GM19238 (cell line): ENCODE measurements at regions not wholly inside any gene's neighbourhood (a gene's known extent, or its start where the extent isn't known, plus 50 kb on each side); places are given as distances from the start of the nearest gene placed in this dataset.
"Not testable (repeated sequence)": the region's sequence is repeated elsewhere in the genome, so short reads cannot be mapped to it uniquely, and the experiment has no call there.

Experiments used
- DNase-seq: peaks from one replicate; pipeline ENCODE4 v3.0.0; 2011; ENCODE audit warnings: low spot score; ENCODE audit not compliant: insufficient read length

DNA sequence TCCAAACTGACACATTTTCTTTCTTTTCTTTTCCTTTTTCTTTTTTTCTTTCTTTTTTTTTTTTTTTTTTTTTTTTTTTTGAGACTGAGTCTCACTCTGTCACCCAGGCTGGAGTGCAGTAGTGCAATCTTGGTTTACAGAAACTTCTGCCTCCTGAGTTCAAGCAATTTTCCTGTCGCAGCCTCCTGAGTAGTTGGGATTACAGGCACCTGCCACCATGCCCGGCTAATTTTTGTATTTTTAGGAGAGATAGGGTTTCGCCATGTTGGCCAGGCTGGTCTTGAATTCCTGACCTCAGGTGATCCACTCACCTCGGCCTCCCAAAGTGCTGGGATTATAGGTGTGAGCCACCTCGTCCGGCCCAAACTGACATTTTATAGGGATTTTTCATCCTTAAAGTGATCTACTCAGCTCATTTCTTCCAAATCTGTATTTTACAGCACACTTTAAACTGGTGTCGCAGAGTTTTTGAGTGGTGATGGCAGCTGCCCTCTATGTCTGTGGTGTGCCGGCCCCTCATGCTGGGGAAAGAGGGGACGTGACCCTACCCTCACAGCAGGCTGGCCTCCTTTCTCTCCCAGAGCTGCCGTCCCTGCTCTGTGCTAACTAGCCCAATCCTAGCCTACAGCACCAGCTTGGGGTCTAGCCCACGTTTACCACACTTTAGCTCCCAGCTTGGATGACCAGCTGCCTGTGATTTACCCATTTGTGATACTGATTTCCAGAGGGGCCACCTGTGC, 211.9 kb upstream of the HAAO start:
- not testable (repeated sequence) for DNase-seq

DNA sequence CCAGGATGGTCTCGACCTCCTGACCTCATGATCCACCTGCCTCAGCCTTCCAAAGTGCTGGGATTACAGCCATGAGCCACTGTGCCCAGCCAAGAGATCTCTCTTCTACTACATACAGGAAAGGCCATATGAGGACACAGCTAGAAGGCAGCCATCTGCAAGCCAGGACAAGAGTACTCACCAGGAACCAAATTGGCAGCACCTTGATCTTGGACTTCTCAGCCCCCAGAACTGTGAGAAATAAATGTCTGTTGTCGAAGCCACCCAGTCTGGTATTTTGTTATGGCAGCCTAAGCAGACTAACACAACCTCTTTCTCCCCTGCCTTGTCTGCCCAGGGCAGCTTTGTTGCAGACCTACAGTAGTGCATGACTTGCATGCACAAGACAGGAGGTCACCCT, 211.3 kb upstream of the HAAO start:
- DNase-seq: no peak

DNA sequence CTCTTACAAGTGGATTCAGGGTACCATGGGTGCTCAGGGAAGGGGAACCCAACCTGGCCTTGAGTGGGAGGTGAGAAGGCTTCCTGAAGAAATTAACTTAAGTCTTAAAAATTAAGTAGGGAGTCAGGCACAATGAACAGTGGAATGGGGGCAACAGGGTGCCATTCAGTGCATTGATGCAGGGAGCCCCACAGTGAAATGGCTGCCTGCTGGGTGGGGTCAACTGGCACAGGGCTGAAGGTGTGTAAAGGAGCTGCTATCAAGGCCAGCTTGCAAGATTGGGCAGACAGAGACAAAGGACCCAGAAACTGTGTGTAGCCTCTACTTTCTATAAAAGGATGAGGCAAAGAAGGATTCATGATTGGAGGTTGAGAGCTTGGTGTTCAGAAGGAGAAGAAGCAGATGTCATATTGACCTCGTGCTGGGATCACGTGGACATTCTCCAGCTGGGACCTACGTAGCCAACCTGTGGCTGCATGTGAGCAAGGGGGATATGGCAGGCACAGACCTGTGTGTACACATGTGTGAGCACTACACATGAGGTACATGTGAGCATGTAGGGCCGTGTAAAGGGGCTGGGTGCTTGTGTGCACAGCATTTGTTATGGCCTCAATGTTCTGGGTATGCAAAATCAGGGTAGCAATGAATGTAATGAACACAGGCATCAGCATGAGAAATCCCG, 209.5 kb upstream of the HAAO start:
- DNase-seq: no peak

DNA sequence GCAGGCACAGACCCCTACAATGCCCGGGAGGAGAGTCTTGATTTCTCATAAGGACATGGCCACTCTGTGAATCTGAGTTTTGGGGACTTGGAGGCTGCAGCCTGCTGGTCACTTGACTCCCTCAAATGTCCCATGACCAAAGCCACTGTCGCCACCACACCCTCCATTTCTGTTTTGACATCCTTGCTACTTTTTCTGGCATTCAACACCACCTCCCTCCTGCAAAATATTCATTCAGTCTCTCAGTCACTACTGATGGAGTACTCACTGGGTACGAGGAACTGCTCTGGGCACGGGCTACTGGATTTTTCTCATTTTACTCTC, 208.6 kb upstream of the HAAO start:
- no peak for DNase-seq

DNA sequence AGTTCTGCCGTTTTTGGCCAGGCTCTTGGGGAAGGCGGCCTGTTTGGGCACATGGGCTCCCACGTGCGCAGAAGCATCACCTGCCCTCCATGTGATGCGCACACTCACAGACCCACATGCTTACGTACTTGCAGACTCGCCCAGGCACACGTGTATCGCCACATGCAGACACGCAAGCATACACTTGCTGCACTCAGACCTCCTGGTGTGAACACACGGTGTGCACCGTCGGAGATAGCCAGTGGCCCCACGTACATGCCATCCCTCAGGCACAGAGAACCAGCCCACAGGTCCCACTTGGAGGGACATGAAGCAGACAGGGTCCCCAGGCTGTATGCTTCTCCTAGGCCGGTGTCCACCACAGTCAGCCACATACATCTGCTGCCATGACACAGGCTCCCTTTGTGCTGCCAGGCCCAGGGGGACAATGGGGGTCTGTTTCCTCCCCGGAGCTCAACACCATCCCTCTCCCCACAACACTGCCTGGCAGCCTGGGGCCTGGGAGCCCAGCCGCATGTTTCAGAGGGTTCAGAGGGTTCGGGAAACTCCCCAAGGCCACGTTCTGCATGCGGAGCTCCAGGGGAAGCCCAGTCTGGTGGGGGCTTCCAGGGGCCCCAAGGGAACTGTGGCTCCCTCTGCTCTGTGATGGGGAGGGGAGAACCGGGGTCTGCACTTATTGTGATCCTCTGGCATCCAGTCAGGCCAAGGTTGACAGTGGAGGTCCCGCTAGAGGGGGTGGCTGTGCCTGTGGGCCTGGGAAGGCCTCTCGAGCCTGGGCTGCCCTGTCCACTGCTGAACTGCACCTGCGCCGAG, 208.1 kb upstream of the HAAO start:
- DNase-seq: no peak

DNA sequence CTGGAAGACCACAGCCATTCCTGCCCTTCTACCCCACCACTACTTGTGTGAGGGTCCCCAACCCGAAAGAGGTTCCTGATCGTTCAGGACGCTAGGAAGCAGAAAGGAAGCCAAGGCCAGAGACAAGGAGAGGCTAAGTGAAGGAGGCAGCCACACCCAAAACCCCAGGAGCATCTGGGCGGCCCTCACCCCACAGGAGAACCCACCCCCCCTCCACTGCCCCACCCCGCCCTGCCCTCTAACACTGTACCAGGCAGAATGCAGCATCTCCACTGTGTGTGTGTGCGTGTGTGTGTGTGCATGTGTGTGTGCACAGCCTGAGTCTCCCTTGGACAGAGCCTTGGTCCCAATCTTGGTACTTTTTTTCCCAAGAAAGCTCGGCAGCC, 207.5 kb upstream of the HAAO start:
- DNase-seq: no peak

DNA sequence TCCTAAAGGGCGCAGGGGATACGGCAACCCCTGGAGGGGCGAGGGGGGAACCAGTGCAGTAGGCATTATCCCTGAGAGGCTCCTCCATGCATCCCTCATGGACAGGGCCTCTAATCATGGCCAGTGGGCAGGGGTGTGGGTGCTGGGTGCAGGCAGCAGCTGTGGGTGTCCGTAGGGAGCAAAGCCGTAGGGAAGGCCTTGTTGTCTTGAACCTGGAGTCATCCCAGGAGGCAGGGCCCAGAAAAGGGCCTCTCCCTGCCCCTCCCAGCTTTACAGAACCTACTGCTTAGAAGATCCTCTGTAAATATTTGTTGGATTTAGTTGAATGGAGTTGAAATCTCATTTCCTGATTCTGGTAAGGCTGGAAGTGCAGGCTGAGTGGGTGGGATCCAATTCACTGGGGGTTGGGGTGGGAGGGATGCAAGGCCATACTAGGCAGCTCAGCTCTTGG, 207.0 kb upstream of the HAAO start:
- DNase-seq: no peak

DNA sequence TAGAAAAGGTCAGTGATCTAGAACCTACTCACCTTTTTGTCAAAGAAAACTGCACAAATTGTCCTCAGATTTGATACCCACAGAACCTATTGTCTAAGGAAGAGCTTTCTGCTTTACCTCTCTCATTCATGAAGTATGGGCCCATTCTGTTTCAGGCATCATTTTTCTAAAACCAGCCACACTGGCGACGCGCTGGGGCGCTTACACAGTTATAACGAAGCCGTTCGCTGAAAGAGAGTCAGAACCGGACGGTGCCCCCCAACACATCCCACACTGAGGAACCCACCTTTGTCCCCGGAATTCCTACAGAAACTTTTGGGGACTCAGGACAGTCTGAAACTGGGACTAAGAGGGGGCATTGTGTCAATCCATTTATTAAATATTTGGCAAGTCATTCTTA, 206.3 kb upstream of the HAAO start:
- DNase-seq: no peak

DNA sequence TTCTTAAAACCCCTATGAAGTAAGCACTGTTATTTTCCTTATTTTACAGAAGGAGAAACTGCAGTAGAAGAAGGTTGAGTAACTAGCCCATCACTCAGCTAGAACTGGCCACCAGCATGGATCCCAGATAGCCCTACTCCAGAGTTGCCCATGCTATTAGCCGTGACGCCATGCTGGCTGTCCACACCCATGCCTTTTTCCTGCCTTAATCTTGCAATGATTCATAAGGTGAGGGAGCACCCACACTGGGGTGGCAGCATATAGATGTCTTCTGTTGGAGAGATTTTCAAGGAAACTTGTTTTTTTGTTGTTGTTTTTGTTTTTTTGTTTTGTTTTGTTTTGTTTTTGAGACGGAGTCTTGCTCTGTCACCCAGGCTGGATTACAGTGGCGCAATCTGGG, 204.1 kb upstream of the HAAO start:
- DNase-seq: no peak

DNA sequence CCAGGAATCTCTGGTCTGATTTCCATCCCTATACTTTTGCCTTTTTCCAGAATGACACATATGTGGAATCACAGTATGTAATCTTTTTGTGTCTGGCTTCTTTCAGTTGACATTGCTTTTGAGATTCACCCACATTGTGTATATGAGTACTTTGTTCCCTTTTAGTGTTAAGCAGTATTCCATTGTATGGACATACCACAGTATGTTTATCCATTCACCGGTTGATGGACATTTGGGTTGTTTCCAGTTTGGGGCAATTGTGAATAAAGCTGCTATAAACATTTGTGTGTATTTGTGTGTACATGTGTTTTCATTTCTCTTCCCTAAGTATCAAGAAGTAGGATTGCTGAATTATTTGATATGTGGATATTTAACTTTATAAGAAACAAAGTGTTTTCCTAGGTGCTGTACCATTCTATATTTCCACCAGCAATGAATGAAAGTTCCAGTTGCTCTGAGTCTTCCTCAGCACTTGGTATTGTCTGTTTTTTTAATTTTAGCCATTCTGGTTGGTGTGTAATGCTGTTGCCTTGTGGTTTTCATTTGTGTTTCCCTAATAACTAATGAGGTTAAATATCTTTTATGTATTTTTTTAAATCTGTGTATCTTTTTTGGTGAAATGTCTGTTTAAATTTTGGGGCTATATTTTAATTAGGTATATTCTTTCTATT, 203.5 kb upstream of the HAAO start:
- DNase-seq: no peak

DNA sequence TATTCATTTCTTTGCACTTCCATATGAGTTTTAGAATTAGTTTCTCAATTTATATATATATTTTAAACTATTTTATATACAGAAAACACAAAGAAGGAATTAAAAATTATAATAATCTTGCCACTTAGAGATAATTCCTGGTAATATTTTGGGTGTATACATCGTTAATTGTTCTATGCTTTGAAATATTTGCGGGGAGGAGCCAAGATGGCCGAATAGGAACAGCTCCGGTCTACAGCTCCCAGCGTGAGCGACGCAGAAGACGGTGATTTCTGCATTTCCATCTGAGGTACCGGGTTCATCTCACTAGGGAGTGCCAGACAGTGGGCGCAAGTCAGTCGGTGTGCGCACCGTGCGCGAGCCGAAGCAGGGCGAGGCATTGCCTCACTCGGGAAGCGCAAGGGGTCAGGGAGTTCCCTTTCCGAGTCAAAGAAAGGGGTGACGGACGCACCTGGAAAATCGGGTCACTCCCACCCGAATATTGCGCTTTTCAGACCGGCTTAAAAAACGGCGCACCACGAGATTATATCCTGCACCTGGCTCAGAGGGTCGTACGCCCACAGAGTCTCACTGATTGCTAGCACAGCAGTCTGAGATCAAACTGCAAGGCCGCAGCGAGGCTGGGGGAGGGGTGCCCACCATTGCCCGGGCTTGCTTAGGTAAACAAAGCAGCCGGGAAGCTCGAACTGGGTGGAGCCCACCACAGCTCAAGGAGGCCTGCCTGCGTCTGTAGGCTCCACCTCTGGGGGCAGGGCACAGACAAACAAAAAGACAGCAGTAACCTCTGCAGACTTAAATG, 197.1 kb upstream of the HAAO start:
- DNase-seq: not testable (repeated sequence)

DNA sequence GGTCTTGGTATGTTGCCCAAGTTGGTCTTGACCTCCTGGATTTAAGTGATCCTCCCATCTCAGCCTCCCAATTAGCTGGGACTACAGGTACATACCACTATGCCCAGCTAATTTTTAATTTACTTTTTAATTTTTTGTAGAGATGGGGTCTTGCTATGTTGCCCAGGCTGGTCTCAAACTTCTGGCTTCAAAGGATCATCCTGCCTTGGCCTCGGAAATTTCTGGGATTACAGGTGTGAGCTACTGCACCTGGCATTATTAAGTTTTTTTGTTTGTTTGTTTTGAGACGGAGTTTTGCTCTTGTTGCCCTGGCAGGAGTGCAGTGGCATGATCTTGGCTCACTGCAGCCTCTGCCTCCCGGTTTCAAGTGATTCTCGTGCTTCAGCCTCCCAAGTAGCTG, 195.7 kb upstream of the HAAO start:
- DNase-seq: not testable (repeated sequence)

DNA sequence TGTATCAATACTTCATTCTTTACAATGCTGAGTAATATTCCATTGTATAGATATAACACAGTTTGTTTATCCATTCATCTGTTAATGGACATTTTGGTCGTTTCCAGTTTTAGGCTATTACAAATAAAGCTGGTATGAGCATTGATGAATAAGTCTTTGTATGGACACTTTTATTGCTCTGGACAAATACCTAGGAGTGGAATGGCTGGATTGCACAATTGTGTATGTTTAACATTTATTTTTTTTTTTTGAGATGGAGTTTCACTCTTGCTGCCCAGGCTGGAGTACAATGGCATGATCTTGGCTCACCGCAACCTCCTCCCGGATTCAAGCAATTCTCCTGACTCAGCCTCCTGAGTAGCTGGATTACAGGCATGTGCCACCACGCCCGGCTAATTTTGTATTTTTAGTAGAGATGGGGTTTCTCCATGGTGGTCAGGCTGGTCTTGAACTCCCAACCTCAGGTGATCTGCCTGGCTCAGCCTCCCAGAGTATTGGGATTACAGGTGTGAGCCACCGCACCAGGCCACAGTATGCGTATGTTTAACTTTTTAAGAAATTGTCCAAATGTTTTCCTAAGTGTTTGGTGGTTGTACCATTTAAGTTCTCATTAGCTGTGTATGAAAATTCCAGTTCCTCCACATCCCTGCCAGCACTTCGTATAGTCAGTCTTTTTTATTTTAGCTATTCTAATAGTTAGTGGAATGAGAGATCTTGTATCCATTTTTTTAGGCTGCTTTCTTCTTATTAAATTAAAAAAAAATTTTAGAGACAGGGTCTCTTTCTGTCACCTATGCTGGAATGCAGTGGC, 194.9 kb upstream of the HAAO start:
- no peak for DNase-seq

DNA sequence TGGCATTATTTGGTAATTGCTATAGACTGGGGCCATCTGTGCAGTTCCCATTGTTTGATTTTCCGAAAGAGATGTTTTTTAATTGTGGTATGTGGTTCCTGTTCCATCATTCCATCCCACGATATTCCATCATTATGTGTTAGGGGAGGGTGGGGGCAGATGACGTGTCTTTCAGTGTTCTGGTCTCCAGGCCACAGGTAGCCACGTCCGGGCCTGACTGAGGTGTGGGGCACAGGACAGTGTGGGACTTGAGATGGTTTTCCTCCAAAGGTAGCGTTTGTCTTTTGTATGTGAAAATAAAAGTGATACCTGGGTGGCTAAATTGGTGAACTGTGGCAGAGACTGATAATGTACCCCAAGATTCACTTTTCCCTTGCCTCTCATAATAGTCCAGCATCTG, 192.2 kb upstream of the HAAO start:
- no peak for DNase-seq

DNA sequence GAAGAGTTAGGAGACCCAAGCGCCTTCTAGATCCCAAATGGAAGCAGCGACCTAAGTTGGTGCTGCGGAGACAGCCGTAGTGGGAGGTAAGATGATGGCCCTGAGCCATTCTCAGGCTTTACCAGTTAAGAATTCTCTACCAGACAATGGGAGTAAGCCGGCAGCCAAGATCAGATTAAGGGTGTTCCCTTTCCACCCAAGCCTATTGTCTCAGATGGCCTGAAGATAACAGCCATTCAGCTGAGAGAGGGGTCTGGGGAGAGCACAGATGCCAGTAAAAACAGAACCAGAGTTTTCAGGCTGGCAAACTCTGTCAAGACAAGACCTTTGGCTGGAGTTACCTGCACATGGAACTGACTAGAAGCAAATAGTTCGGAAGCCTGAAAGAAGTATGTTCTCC, 191.7 kb upstream of the HAAO start:
- no peak for DNase-seq

DNA sequence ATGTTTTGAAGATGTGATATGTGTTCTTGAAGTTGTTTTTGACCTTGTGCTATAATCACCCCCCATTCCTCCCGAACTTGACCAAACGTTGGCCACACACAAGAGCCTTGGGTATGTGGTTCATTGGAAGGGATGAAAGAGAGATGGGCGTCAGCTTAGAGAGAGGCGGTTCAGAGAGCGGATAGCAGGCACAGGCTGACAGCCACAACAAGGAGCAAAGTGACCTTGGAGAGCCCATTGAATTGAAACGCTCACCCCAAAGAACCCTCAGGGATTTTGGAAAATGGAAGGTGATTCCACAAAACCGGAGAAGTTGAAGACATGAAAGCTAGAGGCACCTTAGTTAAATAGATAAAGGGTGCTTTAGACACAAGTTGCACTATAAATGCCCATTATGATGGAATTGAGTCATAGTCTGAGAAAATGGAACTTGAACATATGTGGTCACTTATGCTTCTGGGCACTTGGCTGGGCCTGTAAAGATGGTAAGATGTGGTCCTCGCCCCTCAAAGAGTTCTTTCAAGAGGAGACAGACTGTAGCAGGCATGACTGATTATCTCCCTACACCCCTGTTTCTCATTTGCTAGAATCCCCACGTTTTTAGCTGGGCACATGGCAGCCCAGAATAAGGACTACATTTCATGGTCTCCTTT, 188.5 kb upstream of the HAAO start:
- DNase-seq: no peak

DNA sequence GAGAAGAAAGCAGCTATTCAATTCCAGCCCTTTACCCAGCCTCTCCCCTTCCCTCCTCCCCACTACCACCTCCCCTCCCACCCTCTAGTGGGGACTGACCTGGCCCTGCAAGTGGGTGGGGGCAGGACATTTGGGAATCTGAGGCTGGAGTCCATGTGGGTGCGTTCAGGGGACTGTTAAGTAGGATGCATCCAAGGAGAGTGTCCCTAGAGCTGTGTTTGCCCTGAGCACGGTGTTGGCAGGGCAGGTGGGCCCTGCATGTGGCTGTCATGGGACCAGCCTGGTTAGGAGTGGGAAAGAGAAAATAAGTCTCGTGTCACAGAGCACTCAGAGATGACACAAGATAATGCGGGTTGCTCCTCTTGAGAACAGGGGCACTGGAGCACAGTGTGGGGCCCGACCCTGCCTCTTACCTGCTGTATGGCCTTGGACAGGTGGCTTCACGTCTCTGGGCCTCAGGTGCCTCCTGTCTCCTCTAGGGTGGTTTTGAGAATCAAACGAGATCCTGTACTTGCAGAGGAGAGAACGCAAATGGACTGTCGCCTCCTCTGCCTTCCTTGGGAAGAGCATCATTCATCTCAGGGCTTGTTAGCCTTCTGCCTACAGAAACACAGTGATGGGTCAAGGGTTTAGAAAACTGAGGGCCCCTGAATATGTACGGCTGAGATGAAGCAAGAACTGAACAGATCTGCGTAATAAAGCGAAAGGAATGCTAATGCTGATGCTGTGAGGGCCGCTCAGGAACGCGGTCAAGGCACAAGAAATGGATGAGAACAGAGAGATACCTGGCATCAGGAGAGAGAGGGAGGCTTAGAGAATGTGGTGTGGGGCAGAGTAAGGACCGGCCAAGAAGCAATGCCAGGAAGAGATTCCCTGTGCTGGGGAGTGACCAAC, 187.7 kb upstream of the HAAO start:
- no peak for DNase-seq

DNA sequence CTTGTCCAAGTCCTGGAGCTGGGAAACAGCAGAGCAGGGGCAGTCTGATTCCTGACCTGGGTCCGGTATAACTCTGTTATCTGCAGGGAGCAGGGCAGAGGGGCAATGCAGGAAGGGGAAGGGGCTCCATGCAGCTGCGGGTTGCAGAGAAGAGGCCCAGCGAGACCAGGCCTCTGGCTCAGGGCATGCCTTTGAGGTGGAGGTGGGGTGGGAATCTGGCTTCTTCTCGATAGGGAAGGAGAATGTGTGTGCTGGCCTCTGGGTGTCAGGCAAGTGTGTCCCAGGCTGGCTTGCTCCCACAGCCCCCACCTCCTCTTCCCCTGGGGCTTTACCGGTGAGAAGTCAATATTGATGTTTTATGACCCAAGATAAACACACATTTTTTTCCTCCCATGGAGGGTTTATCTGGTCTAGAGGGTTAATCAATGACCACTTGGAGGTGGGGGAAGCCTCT, 187.1 kb upstream of the HAAO start:
- DNase-seq: no peak
